ENCODE measurements at regions not wholly inside any gene's neighbourhood (a gene's known extent, or its start where the extent isn't known, plus 50 kb on each side); places are given as distances from the start of the nearest gene placed in this dataset.

DNA sequence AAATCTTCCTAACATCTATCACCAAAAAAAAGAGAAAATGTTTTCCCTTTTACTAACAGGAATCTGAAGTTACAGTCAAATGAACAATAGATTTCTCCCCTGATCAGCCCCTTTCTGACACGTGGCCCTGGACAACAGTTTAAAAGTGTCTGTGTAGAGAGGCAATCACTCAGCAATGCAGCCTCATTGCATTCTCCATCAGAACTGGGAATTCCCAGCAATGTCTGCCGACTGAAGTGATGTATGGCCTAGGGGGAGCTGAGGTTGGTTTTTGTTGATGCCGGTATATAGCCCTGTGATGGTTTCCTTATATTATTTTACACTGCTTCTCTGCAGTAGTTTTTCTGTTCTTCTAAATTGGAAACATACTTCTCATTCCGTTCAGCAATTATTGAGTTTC, 904.3 kb upstream of the CDH8 start:
- TF ChIP-seq POLR2A (IDR thresholded peaks at IDR 0.05) (no peak), POLR2AphosphoS5 (IDR thresholded peaks at IDR 0.05; ENCODE audit: insufficient read depth in 1 of 2, low read depth in 1 of 2) (no peak)

All from vagina (tissue), 2 donors.